Heart left ventricle (tissue), 16 donors: ENCODE measurements at regions not wholly inside any gene's neighbourhood (a gene's known extent, or its start where the extent isn't known, plus 50 kb on each side); places are given as distances from the start of the nearest gene placed in this dataset.
A peak's percentile ranks its signal among the peaks of the same experiment; 100 is the strongest.

Experiments used
- ATAC-seq, 4 donors: fragments of 200-7000 bp; cut with Tn5 transposase; one replicate each; pipeline ENCODE4 v1.9.1; 2020 to 2022; ENCODE audit warnings: moderate library complexity in 4 of 4, mild to moderate bottlenecking in 3 of 4, moderate number of reproducible peaks in 1 of 4
- DNase-seq, 5 donors: peaks; one replicate each; pipeline ENCODE4 v3.0.0-alpha.2; 2020
- H3K27ac ChIP-seq, 12 donors: fragments of 200-600 bp; sonication (generic) in 4 of 12; one replicate each; pipeline versions ENCODE4 v1.5.0 to v1.8.0; 2016 to 2022; ENCODE audit warnings: mild to moderate bottlenecking in 2 of 12
- H3K27me3 ChIP-seq, 9 donors: fragments of 200-600 bp; sonication (generic) in 2 of 9; one replicate each; pipeline versions ENCODE4 v1.5.1 to v1.8.0; 2016 to 2022; ENCODE audit warnings: mild to moderate bottlenecking in 3 of 9
- H3K36me3 ChIP-seq, 9 donors: fragments of 200-600 bp; sonication (generic) in 2 of 9; one replicate each; pipeline versions ENCODE4 v1.5.0 to v1.8.0; 2018 to 2022; ENCODE audit warnings: mild to moderate bottlenecking in 2 of 9
- H3K4me1 ChIP-seq, 12 donors: fragments of 200-600 bp; sonication (generic) in 4 of 12; one replicate each; pipeline versions ENCODE4 v1.5.0 to v1.8.0; 2016 to 2022; ENCODE audit warnings: mild to moderate bottlenecking in 3 of 12
- H3K4me3 ChIP-seq, 12 donors: fragments of 200-600 bp; sonication (generic) in 4 of 12; one replicate each; pipeline versions ENCODE4 v1.5.0 to v1.8.0; 2017 to 2022; ENCODE audit warnings: mild to moderate bottlenecking in 9 of 12, moderate library complexity in 4 of 12
- H3K9me3 ChIP-seq, 12 donors: fragments of 200-600 bp; sonication (generic) in 4 of 12; one replicate each; pipeline versions ENCODE4 v1.5.0 to v1.8.0; 2016 to 2022; ENCODE audit warnings: mild to moderate bottlenecking in 1 of 12
- POLR2A ChIP-seq, 2 donors: fragments of 450-650 bp; IDR thresholded peaks; one replicate each; pipeline ENCODE4 v1.6.1; 2017; ENCODE audit warnings: antibody characterized with exemption in 2 of 2, mild to moderate bottlenecking in 2 of 2, moderate library complexity in 2 of 2
- WGBS, 4 donors: extraction: QIAGEN DNeasy Blood & Tissue Kit in 2 of 4; methylation state at CpG; one replicate each; pipeline versions ENCODE4 v1.1.5 to v1.1.7; 2013 to 2018; 5-methylcytosine and 5-hydroxymethylcytosine counted together
- intact Hi-C, 10 donors: fragments of 100-400 bp; cut with DNase I; formaldehyde crosslinking; loops; one replicate each; pipeline versions ENCODE4 v1.11.1 to v1.14.2; 2022
- TF ChIP-seq, protein P1 (sequence below), 12 donors: fragments of 200-600 bp; sonication (generic) in 4 of 12; IDR thresholded peaks; one replicate each; pipeline versions ENCODE4 v1.5.0 to v1.8.0; 2018 to 2022; ENCODE audit warnings: antibody characterized with exemption in 12 of 12, mild to moderate bottlenecking in 5 of 12
- donor health status: ischemic (EF 13 %, LVEDD 7.1; RV severe dilation, severe dysfunction).
- donor health status: healthy with polysubstance abuse.
- donor health status: DM: no; HTN: yes; CAD: no.
- donor health status: DM: no; HTN: no; CAD: no.
- donor health status: ischemic (EF 25% LVEDD 6.9; RV normal size, moderate dysfunction).
- donor health status: ischemic (EF 25% LVEDD 5.7; RV mildly dilated, moderate dysfunction).
- donor health status: healthy.
- donor health status: DM: yes; HTN: yes; CAD: no.
- donor health status: ischemic (EF 35%, LVEDD 5.7; RV mildly dilated, moderate dysfunction).
- donor health status: nonischemic (EF 11% LVEDD 7.7; RV severe dilation, severe dysfunction).
- donor health status: DM: yes; HTN: yes; CAD: no.
- donor health status: PGD.
- donor health status: ischemic (EF 29% LVEDD 5.4; RV normal size, mild dysfunction).
- donor health status: nonischemic (EF 23%, LVEDD 6.1; RV moderate dilation, normal function).

DNA sequence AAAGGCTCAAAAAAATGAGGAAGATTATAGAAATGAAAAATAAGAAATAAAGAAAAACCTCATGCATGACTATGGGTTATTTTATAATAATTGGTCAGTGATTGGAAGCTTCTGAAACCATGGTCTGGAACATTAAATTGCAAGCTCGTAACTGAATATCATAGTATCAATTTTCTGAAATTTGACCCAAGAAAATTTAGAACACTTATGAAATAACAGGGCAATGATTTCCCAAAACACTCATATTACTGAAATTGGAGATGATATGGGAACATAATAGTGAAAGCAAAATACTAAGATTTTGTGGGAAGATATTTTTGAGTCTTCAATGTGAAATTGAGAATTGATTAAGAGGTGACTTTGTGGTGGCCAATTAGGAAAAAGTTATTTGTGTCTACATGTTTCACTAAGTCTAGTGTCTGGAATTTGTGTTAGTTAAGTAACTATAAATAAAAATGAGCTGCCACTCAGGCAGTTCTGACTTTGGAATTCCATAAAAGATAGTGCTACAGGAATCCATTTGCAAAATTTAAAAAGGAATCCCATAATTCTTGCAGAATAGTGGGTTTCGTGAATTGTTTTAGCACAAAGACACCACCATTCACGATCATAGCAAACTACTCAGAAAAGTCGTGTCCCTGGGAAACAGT, 603.0 kb downstream of the LMO7 start:
- TF ChIP-seq, protein P1, sequence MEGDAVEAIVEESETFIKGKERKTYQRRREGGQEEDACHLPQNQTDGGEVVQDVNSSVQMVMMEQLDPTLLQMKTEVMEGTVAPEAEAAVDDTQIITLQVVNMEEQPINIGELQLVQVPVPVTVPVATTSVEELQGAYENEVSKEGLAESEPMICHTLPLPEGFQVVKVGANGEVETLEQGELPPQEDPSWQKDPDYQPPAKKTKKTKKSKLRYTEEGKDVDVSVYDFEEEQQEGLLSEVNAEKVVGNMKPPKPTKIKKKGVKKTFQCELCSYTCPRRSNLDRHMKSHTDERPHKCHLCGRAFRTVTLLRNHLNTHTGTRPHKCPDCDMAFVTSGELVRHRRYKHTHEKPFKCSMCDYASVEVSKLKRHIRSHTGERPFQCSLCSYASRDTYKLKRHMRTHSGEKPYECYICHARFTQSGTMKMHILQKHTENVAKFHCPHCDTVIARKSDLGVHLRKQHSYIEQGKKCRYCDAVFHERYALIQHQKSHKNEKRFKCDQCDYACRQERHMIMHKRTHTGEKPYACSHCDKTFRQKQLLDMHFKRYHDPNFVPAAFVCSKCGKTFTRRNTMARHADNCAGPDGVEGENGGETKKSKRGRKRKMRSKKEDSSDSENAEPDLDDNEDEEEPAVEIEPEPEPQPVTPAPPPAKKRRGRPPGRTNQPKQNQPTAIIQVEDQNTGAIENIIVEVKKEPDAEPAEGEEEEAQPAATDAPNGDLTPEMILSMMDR (IDR thresholded peaks at IDR 0.05) = no peak
- TF ChIP-seq POLR2A (IDR thresholded peaks at IDR 0.05) = no peak
- DNase-seq (no peak), ATAC-seq (peak; percentile 36 to 79 (median 72))
- Histone ChIP-seq H3K9me3 (no peaks in the 10 kb centered on the region), H3K4me3 (no peak overlapping the region), H3K36me3 (no peaks in the 10 kb centered on the region), H3K4me1 (no peaks in the 10 kb centered on the region), H3K27me3 (no peaks in the 10 kb centered on the region), H3K27ac (peak overlapping the region in 5 of 12 donors; percentile 34 to 61 (median 49))
- intact Hi-C loops = no loop called here
- WGBS, 4 donors = 81 to 91% (median 88%) methylated on average over 4 of the region's 4 CpGs

DNA sequence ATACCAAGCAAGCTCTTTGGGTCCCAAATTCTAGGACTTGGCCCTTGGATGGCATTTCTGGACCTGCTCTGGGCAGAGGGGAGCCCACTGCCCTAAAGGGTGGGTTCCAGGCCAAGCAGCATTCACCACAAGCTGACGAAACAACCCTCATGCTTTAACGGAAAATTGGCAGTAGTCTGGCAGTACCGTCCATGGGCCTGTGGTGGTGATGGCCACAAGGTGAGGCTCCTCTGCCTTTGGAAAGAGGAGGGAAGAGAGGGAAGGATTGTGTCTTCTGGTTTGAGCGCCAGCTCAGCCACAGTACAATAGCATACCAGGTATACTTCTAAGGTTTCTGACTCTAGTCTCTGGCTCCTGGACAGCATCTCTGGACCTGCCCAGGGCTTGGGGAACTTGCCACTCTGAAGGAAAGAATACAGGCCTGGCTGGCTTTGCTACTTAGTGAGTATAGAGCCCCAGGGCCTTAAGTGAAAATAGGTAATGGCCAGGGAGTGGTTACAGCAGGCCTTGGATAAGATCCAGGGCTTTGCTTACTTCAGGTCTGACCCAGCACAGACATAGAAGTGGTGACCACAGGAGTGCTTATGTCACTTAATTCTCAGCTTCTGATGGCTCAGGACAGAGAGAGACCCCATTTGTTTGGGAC, 595.5 kb downstream of the LMO7 start:
- no peak for DNase-seq
- intact Hi-C loops = no loop called here
- Histone ChIP-seq H3K4me1 (peaks cover 0 to 3% (median 0%) of the 10 kb centered on the region in 12 donors), H3K36me3 (no peaks in the 10 kb centered on the region), H3K4me3 (no peak overlapping the region), H3K9me3 (no peaks in the 10 kb centered on the region), H3K27me3 (no peaks in the 10 kb centered on the region), H3K27ac (no peak overlapping the region)
- TF ChIP-seq POLR2A (IDR thresholded peaks at IDR 0.05) = no peak
- TF ChIP-seq, protein P1 (IDR thresholded peaks at IDR 0.05) = no peak
- ATAC-seq = no peak
- WGBS, 4 donors = 92 to 98% (median 95%) methylated on average over 4 of the region's 4 CpGs

DNA sequence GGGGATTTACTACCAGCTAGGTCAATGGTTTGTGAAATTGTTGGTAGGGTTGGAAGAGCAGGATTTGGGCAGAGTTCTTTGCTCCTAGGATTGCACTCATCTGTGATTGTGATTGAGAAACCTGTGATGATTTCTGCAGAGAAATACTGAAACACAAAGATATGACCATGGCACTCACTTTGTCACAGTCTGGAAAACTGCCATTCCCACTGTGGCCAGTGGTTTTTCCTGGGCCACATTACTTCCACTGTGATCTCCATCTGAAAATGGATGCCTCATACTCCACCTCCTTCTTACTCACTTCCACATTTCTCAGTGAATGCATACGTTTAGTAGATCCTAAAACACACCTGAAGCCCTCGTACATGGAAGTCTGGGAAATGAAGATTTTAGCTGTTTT, 593.2 kb downstream of the LMO7 start:
- Histone ChIP-seq H3K4me3 (no peak overlapping the region), H3K9me3 (no peaks in the 10 kb centered on the region), H3K4me1 (peaks cover 0 to 14% (median 3%) of the 10 kb centered on the region in 12 donors), H3K36me3 (no peaks in the 10 kb centered on the region), H3K27me3 (no peaks in the 10 kb centered on the region), H3K27ac (no peak overlapping the region)
- intact Hi-C loops = loop anchor here in 7 of 10 donors (10.0 kb wide), 3 partner anchors 246 to 656 kb away; partner anchors contain the start of gene KCTD12 (in 1 of the 7)
- TF ChIP-seq POLR2A (IDR thresholded peaks at IDR 0.05) = no peak
- TF ChIP-seq, protein P1 (IDR thresholded peaks at IDR 0.05) = no peak
- ATAC-seq (no peak), DNase-seq (no peak)
- 79 to 91% (median 83%) methylated on average over 2 of the region's 2 CpGs for WGBS, 4 donors

DNA sequence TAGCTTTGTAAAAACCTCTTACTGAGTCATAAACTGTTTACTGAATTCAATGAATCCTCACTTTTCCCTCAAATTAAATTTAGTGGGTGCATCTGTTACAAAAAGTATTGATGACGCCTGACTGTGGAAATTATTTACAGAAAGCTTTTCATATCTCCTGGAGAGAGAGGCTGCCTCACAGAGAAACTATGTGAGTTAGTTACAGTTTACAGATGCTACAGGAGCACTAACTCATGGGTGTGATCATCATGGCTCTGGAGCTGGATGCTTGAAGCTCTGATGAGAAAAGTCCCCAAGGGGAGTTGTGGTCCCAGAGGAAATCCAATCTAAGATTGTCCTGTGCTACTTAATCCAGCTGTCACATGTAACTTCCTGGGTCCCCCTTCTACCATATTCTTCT, 590.8 kb downstream of the LMO7 start:
- H3K4me1 ChIP-seq = peaks cover 0 to 14% (median 3%) of the 10 kb centered on the region in 12 donors
- no peak overlapping the region for H3K27ac ChIP-seq
- no peak for DNase-seq
- no peaks in the 10 kb centered on the region for H3K9me3 ChIP-seq
- WGBS, 4 donors = 70 to 92% (median 82%) methylated on average over 1 of the region's 1 CpG
- TF ChIP-seq, protein P1 (IDR thresholded peaks at IDR 0.05) = no peak
- TF ChIP-seq POLR2A (IDR thresholded peaks at IDR 0.05) = no peak
- no peak for ATAC-seq
- no peak overlapping the region for H3K4me3 ChIP-seq
- no peaks in the 10 kb centered on the region for H3K36me3 ChIP-seq
- intact Hi-C loops = loop anchor here in 7 of 10 donors (10.0 kb wide), 3 partner anchors 248 to 658 kb away; partner anchors contain the start of gene KCTD12 (in 1 of the 7)
- no peaks in the 10 kb centered on the region for H3K27me3 ChIP-seq
